ENCODE measurements at regions not wholly inside any gene's neighbourhood (a gene's known extent, or its start where the extent isn't known, plus 50 kb on each side); places are given as distances from the start of the nearest gene placed in this dataset.

GRCh38 chr4:62526671-62527070, 1326.5 kb downstream of the ADGRL3 start:
- TF ChIP-seq CTCF (IDR thresholded peaks at IDR 0.05) (no peak), POLR2A (IDR thresholded peaks at IDR 0.05) (no peak)

Data from Peyer's patch (tissue), 4 donors.